Neural progenitor cell (in vitro differentiated cells): ENCODE measurements at regions not wholly inside any gene's neighbourhood (a gene's known extent, or its start where the extent isn't known, plus 50 kb on each side); places are given as distances from the start of the nearest gene placed in this dataset.
"Not testable (repeated sequence)": the region's sequence is repeated elsewhere in the genome, so short reads cannot be mapped to it uniquely, and the experiment has no call there.

Experiments used
- DNase-seq: peaks from one replicate; pipeline ENCODE4 v3.0.0-alpha.2; 2016; ENCODE audit warnings: low spot score
- H2AFZ ChIP-seq: fragments of 200-600 bp; sonication (generic); replicated peaks from 2 replicates; pipeline ENCODE4 v1.6.1; 2016; ENCODE audit warnings: antibody characterized with exemption
- H3F3A ChIP-seq: fragments of 200-600 bp; sonication (generic); 2 replicates; pipeline ENCODE4 v1.6.1; 2016; ENCODE audit warnings: antibody characterized with exemption, low read depth
- H3K27ac ChIP-seq: fragments of 200-600 bp; sonication (generic); 2 replicates; pipeline ENCODE4 v1.5.1; 2016; ENCODE audit warnings: mild to moderate bottlenecking
- H3K27me3 ChIP-seq: fragments of 200-600 bp; sonication (generic); 2 replicates; pipeline ENCODE4 v1.6.1; 2016; ENCODE audit warnings: mild to moderate bottlenecking, moderate library complexity
- H3K36me3 ChIP-seq: fragments of 200-600 bp; sonication (generic); 2 replicates; pipeline ENCODE4 v1.5.1; 2016
- H3K4me1 ChIP-seq: fragments of 200-600 bp; sonication (generic); 2 replicates; pipeline ENCODE4 v1.6.1; 2016; ENCODE audit warnings: mixed run types
- H3K4me2 ChIP-seq: fragments of 200-600 bp; sonication (generic); 2 replicates; pipeline ENCODE4 v1.6.1; 2016
- H3K4me3 ChIP-seq: fragments of 200-600 bp; sonication (generic); 2 replicates; pipeline ENCODE4 v1.5.1; 2016
- H3K79me2 ChIP-seq: fragments of 200-600 bp; sonication (generic); 2 replicates; pipeline ENCODE4 v1.6.1; 2016; ENCODE audit warnings: low read depth
- H3K9ac ChIP-seq: fragments of 200-600 bp; sonication (generic); 2 replicates; pipeline ENCODE4 v1.6.1; 2016
- H3K9me3 ChIP-seq: fragments of 200-600 bp; sonication (generic); 2 replicates; pipeline ENCODE4 v1.5.1; 2016; ENCODE audit warnings: low read depth
- H4K20me1 ChIP-seq: fragments of 200-600 bp; sonication (generic); 2 replicates; pipeline ENCODE4 v1.6.1; 2016; ENCODE audit warnings: low read depth
- H3K27ac Mint-ChIP-seq: 3 replicates; pipeline ENCODE4 v1.8.0; 2021; ENCODE audit warnings: mixed read lengths
- H3K27me3 Mint-ChIP-seq: 2 replicates; pipeline ENCODE4 v1.8.0; 2022; ENCODE audit warnings: low read depth, mild to moderate bottlenecking, inconsistent platforms, moderate library complexity, mixed read lengths; ENCODE audit not compliant: insufficient read depth
- H3K36me3 Mint-ChIP-seq: 3 replicates; pipeline ENCODE4 v1.8.0; 2021; ENCODE audit warnings: mixed read lengths
- H3K4me1 Mint-ChIP-seq: 3 replicates; pipeline ENCODE4 v1.8.0; 2021; ENCODE audit warnings: mixed read lengths
- H3K4me3 Mint-ChIP-seq: 3 replicates; pipeline ENCODE4 v1.8.0; 2021; ENCODE audit warnings: mild to moderate bottlenecking, moderate library complexity, mixed read lengths
- H3K9me3 Mint-ChIP-seq: 3 replicates; pipeline ENCODE4 v1.8.0; 2020; ENCODE audit warnings: mixed read lengths
- EZH2 ChIP-seq: fragments of 200-600 bp; sonication (generic); IDR thresholded peaks from 2 replicates; pipeline ENCODE4 v1.6.1; 2017; ENCODE audit warnings: antibody characterized with exemption, mild to moderate bottlenecking, moderate library complexity
- EZH2phosphoT487 ChIP-seq: fragments of 200-600 bp; sonication (generic); IDR thresholded peaks from 2 replicates; pipeline ENCODE4 v1.6.1; 2017; ENCODE audit warnings: antibody characterized with exemption
- TF ChIP-seq, protein P1 (sequence below): fragments of 200-600 bp; sonication (generic); IDR thresholded peaks from 2 replicates; pipeline ENCODE4 v1.5.1; 2017; ENCODE audit warnings: antibody characterized with exemption, mild to moderate bottlenecking

DNA sequence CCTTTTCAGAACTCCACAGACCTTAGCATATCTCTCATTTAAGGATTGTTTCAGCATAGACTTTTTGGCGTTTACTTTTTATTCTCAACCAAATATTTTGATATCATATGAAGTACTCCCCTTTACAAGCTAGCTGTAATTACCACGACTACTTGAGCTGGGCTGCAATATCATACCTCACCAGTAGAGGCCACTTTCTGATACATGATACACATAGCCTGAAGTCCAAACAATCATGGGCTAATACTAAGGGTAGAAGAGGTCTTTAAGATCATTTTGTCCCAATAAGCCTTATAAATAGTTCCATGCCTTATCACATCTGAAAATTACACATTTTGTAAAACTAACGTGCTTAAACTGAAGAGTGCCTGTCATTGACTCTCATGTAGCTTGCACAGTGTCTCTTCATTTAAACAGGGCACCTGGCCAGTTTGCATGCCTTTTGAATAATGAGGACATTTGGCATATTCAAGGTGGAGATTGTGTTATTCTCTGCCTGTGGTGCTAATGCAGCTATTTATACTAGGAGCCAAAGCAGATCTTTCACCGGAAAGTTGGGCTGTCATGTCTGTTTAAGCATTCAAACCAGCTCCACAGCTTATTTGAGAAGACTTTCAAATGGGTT is 403.7 kb upstream of the ZMIZ1 start:
- Histone ChIP-seq H3K27me3 (no peaks in the 10 kb centered on the region), H3K36me3 (no peaks in the 10 kb centered on the region), H3K4me3 (no peak overlapping the region), H3K79me2 (no peaks in the 10 kb centered on the region), H4K20me1 (no peaks in the 10 kb centered on the region), H3K27ac (no peak overlapping the region), H3K4me1 (peaks cover 12% of the 10 kb centered on the region), H3K9me3 (peaks cover 8% of the 10 kb centered on the region), H3K9ac (no peak overlapping the region), H3F3A (no peaks in the 10 kb centered on the region), H3K4me2 (no peak overlapping the region), H2AFZ (no peak overlapping the region)
- no peaks in the 10 kb centered on the region for H3K36me3 Mint-ChIP-seq
- H3K27ac Mint-ChIP-seq: no peak overlapping the region
- H3K4me1 Mint-ChIP-seq: peaks cover 4% of the 10 kb centered on the region
- no peak for DNase-seq
- H3K27me3 Mint-ChIP-seq: peaks cover 9% of the 10 kb centered on the region
- peaks cover 43% of the 10 kb centered on the region for H3K9me3 Mint-ChIP-seq
- TF ChIP-seq, protein P1, sequence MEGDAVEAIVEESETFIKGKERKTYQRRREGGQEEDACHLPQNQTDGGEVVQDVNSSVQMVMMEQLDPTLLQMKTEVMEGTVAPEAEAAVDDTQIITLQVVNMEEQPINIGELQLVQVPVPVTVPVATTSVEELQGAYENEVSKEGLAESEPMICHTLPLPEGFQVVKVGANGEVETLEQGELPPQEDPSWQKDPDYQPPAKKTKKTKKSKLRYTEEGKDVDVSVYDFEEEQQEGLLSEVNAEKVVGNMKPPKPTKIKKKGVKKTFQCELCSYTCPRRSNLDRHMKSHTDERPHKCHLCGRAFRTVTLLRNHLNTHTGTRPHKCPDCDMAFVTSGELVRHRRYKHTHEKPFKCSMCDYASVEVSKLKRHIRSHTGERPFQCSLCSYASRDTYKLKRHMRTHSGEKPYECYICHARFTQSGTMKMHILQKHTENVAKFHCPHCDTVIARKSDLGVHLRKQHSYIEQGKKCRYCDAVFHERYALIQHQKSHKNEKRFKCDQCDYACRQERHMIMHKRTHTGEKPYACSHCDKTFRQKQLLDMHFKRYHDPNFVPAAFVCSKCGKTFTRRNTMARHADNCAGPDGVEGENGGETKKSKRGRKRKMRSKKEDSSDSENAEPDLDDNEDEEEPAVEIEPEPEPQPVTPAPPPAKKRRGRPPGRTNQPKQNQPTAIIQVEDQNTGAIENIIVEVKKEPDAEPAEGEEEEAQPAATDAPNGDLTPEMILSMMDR: peak; percentile 54
- no peak for TF ChIP-seq EZH2phosphoT487
- H3K4me3 Mint-ChIP-seq: no peak overlapping the region

- no peak for DNase-seq
- Histone ChIP-seq H3K27me3 (no peaks in the 10 kb centered on the region), H3K4me2 (no peak overlapping the region), H2AFZ (no peak overlapping the region), H3K4me3 (no peak overlapping the region), H3K9ac (no peak overlapping the region), H3K27ac (no peak overlapping the region), H3F3A (no peaks in the 10 kb centered on the region), H3K4me1 (no peaks in the 10 kb centered on the region), H3K36me3 (no peaks in the 10 kb centered on the region), H3K9me3 (no peaks in the 10 kb centered on the region), H4K20me1 (no peaks in the 10 kb centered on the region), H3K79me2 (no peaks in the 10 kb centered on the region)
- H3K36me3 Mint-ChIP-seq: no peaks in the 10 kb centered on the region
- peaks cover 22% of the 10 kb centered on the region for H3K9me3 Mint-ChIP-seq
- no peak overlapping the region for H3K27ac Mint-ChIP-seq
- TF ChIP-seq EZH2phosphoT487 (no peak), EZH2 (no peak)
- TF ChIP-seq, protein P1: no peak
- peaks cover 6% of the 10 kb centered on the region for H3K27me3 Mint-ChIP-seq
- H3K4me1 Mint-ChIP-seq: peaks cover 14% of the 10 kb centered on the region
- H3K4me3 Mint-ChIP-seq: no peak overlapping the region
Observed at GRCh38 chr10:78672918-78673317, 395.8 kb upstream of the ZMIZ1 start.

DNA sequence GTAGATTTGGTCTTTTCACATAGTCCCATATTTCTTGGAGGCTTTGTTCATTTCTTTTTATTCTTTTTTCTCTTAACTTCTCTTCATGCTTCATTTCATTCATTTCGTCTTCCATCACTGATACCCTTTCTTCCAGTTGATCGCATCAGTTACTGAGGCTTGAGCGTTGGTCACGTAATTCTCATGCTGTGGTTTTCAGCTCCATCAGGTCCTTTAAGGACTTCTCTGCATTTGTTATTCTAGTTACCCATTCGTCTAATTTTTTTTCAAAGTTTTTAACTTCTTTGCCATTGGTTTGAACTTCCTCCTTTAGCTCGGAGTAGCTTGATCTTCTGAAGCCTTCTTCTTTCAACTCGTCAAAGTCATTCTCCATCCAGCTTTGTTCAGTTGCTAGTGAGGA is 387.6 kb upstream of the ZMIZ1 start:
- Mint-ChIP-seq H3K4me1 (peaks cover 21% of the 10 kb centered on the region), H3K9me3 (peaks cover 24% of the 10 kb centered on the region)
- H3K9me3 ChIP-seq, H3K27me3 ChIP-seq, H3K27ac ChIP-seq, H4K20me1 ChIP-seq, H3K9ac ChIP-seq, H3K4me1 ChIP-seq, H3K4me3 Mint-ChIP-seq, H3K4me3 ChIP-seq, H2AFZ ChIP-seq, H3K36me3 ChIP-seq, H3K27ac Mint-ChIP-seq, H3K79me2 ChIP-seq, H3K36me3 Mint-ChIP-seq, H3K27me3 Mint-ChIP-seq, H3F3A ChIP-seq, H3K4me2 ChIP-seq, DNase-seq: not testable (repeated sequence)

- not testable (repeated sequence) for H4K20me1 ChIP-seq, H3K36me3 Mint-ChIP-seq, H3K27ac Mint-ChIP-seq, H3K9ac ChIP-seq, H3K4me2 ChIP-seq, H3K36me3 ChIP-seq, H3K4me3 ChIP-seq, H3K27me3 ChIP-seq, H3K4me3 Mint-ChIP-seq, DNase-seq, H2AFZ ChIP-seq, H3K27ac ChIP-seq, H3K79me2 ChIP-seq, H3F3A ChIP-seq, H3K9me3 ChIP-seq, H3K4me1 ChIP-seq
- Mint-ChIP-seq H3K4me1 (peaks cover 28% of the 10 kb centered on the region), H3K9me3 (peaks cover 24% of the 10 kb centered on the region), H3K27me3 (peaks cover 13% of the 10 kb centered on the region)
Observed at GRCh38 chr10:78681986-78682385, 386.8 kb upstream of the ZMIZ1 start.
